HG02840 (cell line): ENCODE measurements at regions not wholly inside any gene's neighbourhood (a gene's known extent, or its start where the extent isn't known, plus 50 kb on each side); places are given as distances from the start of the nearest gene placed in this dataset.

Source experiments
- ATAC-seq: cut with Tn5 transposase; IDR thresholded peaks from one replicate; pipeline ENCODE4 v1.9.1; 2021; ENCODE audit warnings: mild to moderate bottlenecking, moderate library complexity, moderate number of reproducible peaks; ENCODE audit not compliant: unreplicated experiment, low FRiP score

- ATAC-seq, result no peak
Observed at GRCh38 chr2:217066510-217067270, 206.8 kb upstream of the TNP1 start.

GRCh38 chr2:217065695-217066405 is 206.0 kb upstream of the TNP1 start:
- no peak for ATAC-seq

DNA sequence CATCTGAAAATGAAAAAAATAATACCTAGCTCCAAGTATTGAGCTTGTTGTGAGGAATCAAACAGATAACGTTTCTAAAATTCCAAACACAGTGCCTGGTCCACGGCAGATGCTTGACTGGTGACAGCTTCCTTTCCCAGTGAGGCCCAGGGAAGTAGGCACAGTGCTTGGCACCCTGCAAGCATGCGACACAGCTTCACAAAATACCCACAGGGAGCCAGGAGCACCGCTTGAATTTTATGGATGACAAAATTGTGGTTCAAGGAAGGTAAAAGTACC is 205.1 kb upstream of the TNP1 start:
- ATAC-seq, result no peak

GRCh38 chr2:217064234-217065011 is 204.6 kb upstream of the TNP1 start:
- no peak for ATAC-seq

DNA sequence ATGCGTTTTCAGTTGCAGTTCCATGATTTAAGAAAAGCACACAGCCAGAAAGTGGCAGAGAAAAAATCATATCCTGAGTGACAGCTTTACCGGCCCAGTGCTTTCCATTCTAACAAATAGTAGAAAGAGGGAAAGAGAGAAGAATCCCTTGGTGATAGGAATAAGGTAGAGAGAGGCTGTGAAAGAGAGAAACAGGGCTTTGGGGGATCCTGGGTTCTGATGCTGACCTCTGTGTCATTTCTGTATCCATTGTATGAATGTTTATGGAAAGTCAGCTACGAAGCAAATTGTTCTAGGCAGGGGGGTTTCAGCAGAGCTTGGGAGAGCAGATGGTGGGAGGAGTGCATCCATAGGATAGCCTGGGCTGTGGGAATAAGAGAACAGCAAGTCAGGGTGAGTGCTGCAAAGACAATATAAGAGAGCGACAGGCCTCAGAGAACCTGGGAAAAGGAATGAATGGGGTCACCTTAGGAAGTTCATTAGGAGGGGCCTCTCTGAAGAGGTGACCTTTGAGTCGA is 203.4 kb upstream of the TNP1 start:
- ATAC-seq, result no peak

GRCh38 chr2:217062768-217063167 is 202.9 kb upstream of the TNP1 start:
- ATAC-seq, result no peak

DNA sequence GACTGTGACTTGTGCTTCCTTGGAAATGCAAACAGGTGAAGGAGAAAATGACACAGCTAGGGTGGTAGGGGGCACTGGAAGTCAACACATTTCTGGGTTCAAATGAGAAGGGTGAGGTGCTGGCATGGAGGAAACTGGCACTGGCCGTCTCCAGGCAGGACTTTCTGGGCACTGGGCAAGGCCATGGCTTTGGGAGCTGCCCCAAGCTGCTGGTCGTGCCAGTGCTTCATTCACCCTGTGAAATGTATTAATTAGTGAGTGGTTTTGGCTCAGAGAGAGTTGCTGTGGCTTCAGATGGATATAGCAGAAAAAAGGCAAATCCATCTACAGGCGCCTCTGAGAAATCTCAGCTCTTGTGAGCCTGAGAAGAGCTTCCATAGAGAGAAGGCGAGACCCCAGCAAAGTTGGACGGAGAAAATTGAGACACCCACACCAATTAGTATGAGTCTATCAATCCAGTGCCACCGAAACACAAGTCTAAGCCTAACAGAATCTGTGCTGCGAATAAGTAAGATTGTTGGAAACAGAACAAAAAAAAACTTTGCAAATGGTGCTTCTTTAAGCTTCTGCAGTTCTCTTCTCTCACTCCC is 202.1 kb upstream of the TNP1 start:
- no peak for ATAC-seq

- ATAC-seq, result no peak
Observed at GRCh38 chr2:217060951-217061547, 201.2 kb upstream of the TNP1 start.

GRCh38 chr2:217060516-217060915 is 200.7 kb upstream of the TNP1 start:
- no peak for ATAC-seq

- no peak for ATAC-seq
Observed at GRCh38 chr2:217058791-217059755, 199.2 kb upstream of the TNP1 start.

DNA sequence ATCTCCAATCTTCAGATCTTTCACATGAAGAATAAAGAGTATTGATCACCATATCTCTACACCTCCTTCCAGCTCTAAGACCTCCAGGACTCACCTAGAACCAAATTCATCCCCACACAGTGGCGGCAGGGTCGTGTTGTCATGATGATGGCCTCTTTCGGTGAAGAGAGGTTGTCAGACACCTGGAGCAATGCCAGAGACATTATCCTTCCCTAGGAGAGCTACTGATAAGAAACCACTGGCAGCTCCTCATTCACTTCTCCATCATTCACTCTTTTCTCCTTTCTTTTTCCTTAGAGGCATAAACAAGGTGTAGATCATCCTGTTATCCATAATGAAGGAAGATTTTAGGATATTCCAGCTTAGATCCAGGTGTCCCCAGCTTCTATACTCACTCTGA is 197.9 kb upstream of the TNP1 start:
- no peak for ATAC-seq

- no peak for ATAC-seq
Observed at GRCh38 chr2:217055624-217056023, 195.8 kb upstream of the TNP1 start.

GRCh38 chr2:217054791-217055190 is 194.9 kb upstream of the TNP1 start:
- ATAC-seq, result no peak

DNA sequence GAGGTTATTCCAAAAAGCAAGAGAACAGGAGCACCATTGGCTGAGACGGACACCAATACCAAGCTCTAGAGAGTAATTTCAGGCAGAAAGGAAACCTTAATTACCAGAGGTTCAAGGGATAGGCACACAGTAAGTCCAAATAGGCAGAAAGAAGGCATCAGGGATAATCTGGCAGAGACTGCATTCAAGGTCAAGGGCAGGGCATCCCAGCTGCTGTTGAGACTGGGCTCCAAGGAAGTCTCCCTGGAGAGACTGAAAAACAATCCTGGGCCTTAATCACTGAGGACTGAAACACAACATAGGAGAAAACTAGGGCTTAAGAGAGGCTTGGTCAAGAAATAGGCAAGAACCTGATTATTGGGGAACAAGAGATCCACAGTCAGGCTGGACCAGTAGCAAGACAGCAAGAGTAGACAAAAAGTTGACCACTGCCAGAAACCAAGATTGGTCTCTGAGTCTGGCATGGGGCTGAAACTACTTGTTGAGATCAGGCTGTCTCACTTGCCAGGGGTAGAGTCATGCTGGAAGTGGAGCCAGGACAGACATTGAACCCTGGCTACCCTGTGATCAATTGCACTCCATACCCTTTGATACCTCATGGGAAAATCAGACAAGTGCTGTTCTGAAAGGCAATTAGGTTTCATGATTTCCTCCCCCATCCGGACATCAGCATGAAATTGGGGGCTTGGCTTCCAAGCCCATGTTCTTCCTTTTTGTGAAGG is 193.2 kb upstream of the TNP1 start:
- no peak for ATAC-seq

- ATAC-seq, result no peak
Observed at GRCh38 chr2:217051416-217051815, 191.6 kb upstream of the TNP1 start.

DNA sequence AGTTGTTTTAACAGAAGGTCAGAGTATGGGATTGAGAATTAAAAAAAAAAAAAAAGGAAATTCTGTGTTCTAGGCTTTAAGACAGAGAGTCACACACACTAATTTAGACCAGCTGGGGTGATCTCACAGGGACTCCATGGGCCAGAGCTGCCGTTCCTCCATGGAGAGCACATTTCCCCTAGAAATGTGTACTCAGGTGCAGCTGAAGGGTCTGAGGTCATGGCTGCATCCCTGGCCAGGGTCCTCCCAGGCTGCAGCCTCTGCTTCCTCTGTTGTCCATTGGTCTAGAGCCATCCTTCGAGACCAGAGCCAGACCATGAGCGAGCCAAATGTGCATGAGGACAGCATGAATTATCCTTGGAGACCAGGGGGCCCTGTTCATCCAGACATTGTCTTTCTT is 190.1 kb upstream of the TNP1 start:
- ATAC-seq, result no peak

- ATAC-seq, result no peak
Observed at GRCh38 chr2:217049422-217049821, 189.6 kb upstream of the TNP1 start.

GRCh38 chr2:217048730-217049129 is 188.9 kb upstream of the TNP1 start:
- ATAC-seq, result no peak

GRCh38 chr2:217047631-217048030 is 187.8 kb upstream of the TNP1 start:
- ATAC-seq, result no peak
